ENCODE measurements at regions not wholly inside any gene's neighbourhood (a gene's known extent, or its start where the extent isn't known, plus 50 kb on each side); places are given as distances from the start of the nearest gene placed in this dataset.

DNA sequence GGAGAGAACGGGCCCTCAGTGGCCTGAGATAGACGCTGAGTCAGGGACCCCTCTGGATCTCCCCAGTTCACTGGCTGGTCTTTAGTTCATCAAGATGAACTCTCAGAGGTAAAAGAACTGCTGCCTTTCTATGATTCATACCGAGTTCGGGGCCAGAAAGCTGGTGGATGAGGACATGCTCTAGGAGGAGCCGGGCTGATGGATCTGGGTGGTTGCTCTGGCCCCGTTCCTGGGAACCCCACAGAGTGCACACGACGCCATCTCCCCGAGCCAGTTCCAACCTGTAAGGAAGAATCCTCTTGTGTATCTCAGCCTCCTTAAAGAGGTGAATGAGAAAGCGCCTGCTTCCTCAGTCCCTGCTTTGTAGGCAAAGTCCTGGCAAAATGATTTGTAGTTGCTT lies 142.6 kb upstream of the PDE10A start:
- no peak overlapping the region for H2BK5ac ChIP-seq (ENCODE audit: low read depth, low read length, poor library complexity, severe bottlenecking)
- 0 out of 2 replicates have a peak, but pooled peaks cover 3% of the 10 kb centered on the region for H3K4me1 ChIP-seq (ENCODE audit: control insufficient read depth, insufficient read depth, low read length)
- no peak overlapping the region for H2BK20ac ChIP-seq (ENCODE audit: low read depth, low read length)
- in situ Hi-C loops (cut with MboI; ENCODE audit: low sequenced_read_pairs) (no loop called here), dilution Hi-C loops (cut with HindIII; ENCODE audit: low sequenced_read_pairs, unreplicated experiment) (no loop called here), intact Hi-C loops (cut with micrococcal nuclease) (no loop called here)
- TF ChIP-seq FOS (IDR thresholded peaks at IDR 0.05; ENCODE audit: low read depth, low read length): no peak
- TF ChIP-seq RAD21 (IDR thresholded peaks at IDR 0.05; ENCODE audit: low read length): no peak
- TF ChIP-seq RCOR1 (IDR thresholded peaks at IDR 0.05; ENCODE audit: insufficient replicate concordance, low read length): no peak
- TF ChIP-seq SMC3 (IDR thresholded peaks at IDR 0.05; ENCODE audit: low read depth, low read length): no peak
- TF ChIP-seq CEBPB (IDR thresholded peaks at IDR 0.05; ENCODE audit: low read depth, low read length): no peak
- no peak for TF ChIP-seq BHLHE40 (IDR thresholded peaks at IDR 0.05; ENCODE audit: low read depth, low read length)
- TF ChIP-seq, protein P1, sequence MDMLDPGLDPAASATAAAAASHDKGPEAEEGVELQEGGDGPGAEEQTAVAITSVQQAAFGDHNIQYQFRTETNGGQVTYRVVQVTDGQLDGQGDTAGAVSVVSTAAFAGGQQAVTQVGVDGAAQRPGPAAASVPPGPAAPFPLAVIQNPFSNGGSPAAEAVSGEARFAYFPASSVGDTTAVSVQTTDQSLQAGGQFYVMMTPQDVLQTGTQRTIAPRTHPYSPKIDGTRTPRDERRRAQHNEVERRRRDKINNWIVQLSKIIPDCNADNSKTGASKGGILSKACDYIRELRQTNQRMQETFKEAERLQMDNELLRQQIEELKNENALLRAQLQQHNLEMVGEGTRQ (IDR thresholded peaks at IDR 0.05; ENCODE audit: low read depth, low read length): no peak
- no peak for TF ChIP-seq CHD1 (IDR thresholded peaks at IDR 0.05; ENCODE audit: low read depth, low read length)
- no peak for TF ChIP-seq MAFK (IDR thresholded peaks at IDR 0.05; ENCODE audit: low read depth, low read length)
- TF ChIP-seq, protein P2, sequence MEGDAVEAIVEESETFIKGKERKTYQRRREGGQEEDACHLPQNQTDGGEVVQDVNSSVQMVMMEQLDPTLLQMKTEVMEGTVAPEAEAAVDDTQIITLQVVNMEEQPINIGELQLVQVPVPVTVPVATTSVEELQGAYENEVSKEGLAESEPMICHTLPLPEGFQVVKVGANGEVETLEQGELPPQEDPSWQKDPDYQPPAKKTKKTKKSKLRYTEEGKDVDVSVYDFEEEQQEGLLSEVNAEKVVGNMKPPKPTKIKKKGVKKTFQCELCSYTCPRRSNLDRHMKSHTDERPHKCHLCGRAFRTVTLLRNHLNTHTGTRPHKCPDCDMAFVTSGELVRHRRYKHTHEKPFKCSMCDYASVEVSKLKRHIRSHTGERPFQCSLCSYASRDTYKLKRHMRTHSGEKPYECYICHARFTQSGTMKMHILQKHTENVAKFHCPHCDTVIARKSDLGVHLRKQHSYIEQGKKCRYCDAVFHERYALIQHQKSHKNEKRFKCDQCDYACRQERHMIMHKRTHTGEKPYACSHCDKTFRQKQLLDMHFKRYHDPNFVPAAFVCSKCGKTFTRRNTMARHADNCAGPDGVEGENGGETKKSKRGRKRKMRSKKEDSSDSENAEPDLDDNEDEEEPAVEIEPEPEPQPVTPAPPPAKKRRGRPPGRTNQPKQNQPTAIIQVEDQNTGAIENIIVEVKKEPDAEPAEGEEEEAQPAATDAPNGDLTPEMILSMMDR (conservative IDR thresholded peaks at IDR 0.05; ENCODE audit: low read depth, low read length): no peak
- no peak for TF ChIP-seq MAZ (IDR thresholded peaks at IDR 0.05; ENCODE audit: borderline replicate concordance, low read depth, low read length)
- TF ChIP-seq NFE2L2 (IDR thresholded peaks at IDR 0.05; ENCODE audit: low read depth, low read length): no peak
- TF ChIP-seq, protein P3, sequence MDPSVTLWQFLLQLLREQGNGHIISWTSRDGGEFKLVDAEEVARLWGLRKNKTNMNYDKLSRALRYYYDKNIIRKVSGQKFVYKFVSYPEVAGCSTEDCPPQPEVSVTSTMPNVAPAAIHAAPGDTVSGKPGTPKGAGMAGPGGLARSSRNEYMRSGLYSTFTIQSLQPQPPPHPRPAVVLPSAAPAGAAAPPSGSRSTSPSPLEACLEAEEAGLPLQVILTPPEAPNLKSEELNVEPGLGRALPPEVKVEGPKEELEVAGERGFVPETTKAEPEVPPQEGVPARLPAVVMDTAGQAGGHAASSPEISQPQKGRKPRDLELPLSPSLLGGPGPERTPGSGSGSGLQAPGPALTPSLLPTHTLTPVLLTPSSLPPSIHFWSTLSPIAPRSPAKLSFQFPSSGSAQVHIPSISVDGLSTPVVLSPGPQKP (IDR thresholded peaks at IDR 0.05; ENCODE audit: borderline replicate concordance, low read depth, low read length): no peak
- no peak for TF ChIP-seq MXI1 (IDR thresholded peaks at IDR 0.05; ENCODE audit: borderline replicate concordance, low read depth, low read length)
- TF ChIP-seq POLR2A (IDR thresholded peaks at IDR 0.05; ENCODE audit: low read depth, low read length): no peak
- no peak for TF ChIP-seq RFX5 (IDR thresholded peaks at IDR 0.05; ENCODE audit: low read depth, low read length)
- H4K91ac ChIP-seq (ENCODE audit: insufficient read depth, low read depth, low read length): no peak overlapping the region
- H4K5ac ChIP-seq (ENCODE audit: low read depth, low read length): no peak overlapping the region
- no peak overlapping the region for H2AFZ ChIP-seq (replicated peaks; ENCODE audit: low read length, poor library complexity)
- H3K23ac ChIP-seq (ENCODE audit: low read depth, low read length): no peak overlapping the region
- no peak overlapping the region for H3K4me2 ChIP-seq (ENCODE audit: low read depth, low read length)
- no peaks in the 10 kb centered on the region for H3K36me3 ChIP-seq (ENCODE audit: control insufficient read depth, insufficient read depth, low read length)
- H3K9me3 ChIP-seq (ENCODE audit: control insufficient read depth, insufficient read depth, low read length): peaks cover 5% of the 10 kb centered on the region; the same call in 1 of the 2 replicates
- DNase-seq (no peak), ATAC-seq (ENCODE audit: low read depth) (no peak)
- no peak overlapping the region for H2AK9ac ChIP-seq (replicated peaks; ENCODE audit: low read depth, low read length, poor library complexity)
- no peaks in the 10 kb centered on the region for H3K79me1 ChIP-seq (ENCODE audit: low read depth in 1 of 2, low read length in 2 of 2)
- no peak overlapping the region for H3K9ac ChIP-seq (ENCODE audit: low read depth, low read length)
- no peak overlapping the region for H2BK120ac ChIP-seq (ENCODE audit: low read depth, low read length)
- ChIA-PET POLR2A (ENCODE audit: unreplicated experiment) (no interaction called here), CTCF (no interaction called here)
- no peak overlapping the region for H2AK5ac ChIP-seq (ENCODE audit: low read depth, low read length)
- BruUV-seq (replicated peaks): no TSS peak
- no peak overlapping the region for H3K18ac ChIP-seq (ENCODE audit: low read depth, low read length)
- no peak overlapping the region for H3K27ac ChIP-seq (ENCODE audit: insufficient read depth, low read length)
- peaks cover 12% of the 10 kb centered on the region for H3K27me3 ChIP-seq (ENCODE audit: control insufficient read depth, insufficient read depth, low read length)
- no peak overlapping the region for H2BK15ac ChIP-seq (ENCODE audit: low read depth, low read length)
- WGBS, 2 experiments (ENCODE audit: extremely low coverage in 2 of 2, insufficient read length in 1 of 2): 88% methylated on average over 3 of the region's 10 CpGs; no CpG with 5 or more reads in 1 of the 2 experiments
- H3K56ac ChIP-seq (ENCODE audit: extremely low read depth, insufficient read depth, low read length): no peak overlapping the region
- no peak overlapping the region for H3K4me3 ChIP-seq (ENCODE audit: insufficient read depth, low read depth, low read length)
- no peak overlapping the region for H3K4ac ChIP-seq (ENCODE audit: low read depth, low read length)
- no peaks in the 10 kb centered on the region for H3K9me1 ChIP-seq (ENCODE audit: insufficient read depth, low read length)
- H3K14ac ChIP-seq (replicated peaks; ENCODE audit: low read depth, low read length): no peak overlapping the region
- H4K8ac ChIP-seq (ENCODE audit: low read depth in 2 of 2, low read length in 2 of 2): no peak overlapping the region
- H4K20me1 ChIP-seq (ENCODE audit: insufficient read depth, low read length): no peaks in the 10 kb centered on the region
